Cardiac fibroblast (primary cell): ENCODE measurements at regions not wholly inside any gene's neighbourhood (a gene's known extent, or its start where the extent isn't known, plus 50 kb on each side); places are given as distances from the start of the nearest gene placed in this dataset.

Experiments
- DNase-seq, 2 donors: peaks; one replicate each; pipeline versions ENCODE4 v3.0.0 to v3.0.0-alpha.2; 2010; ENCODE audit warnings: low read depth in 2 of 2
- H3K4me3 ChIP-seq, 2 donors: replicated peaks in 1 of 2; 1 replicate in 1 of 2; 2 replicates in 1 of 2; pipeline ENCODE4 v1.5.1; 2011; ENCODE audit warnings: low read depth in 2 of 2, low read length in 2 of 2, mild to moderate bottlenecking in 2 of 2, moderate library complexity in 1 of 2
- TF ChIP-seq, protein P1 (sequence below): IDR thresholded peaks from one replicate; pipeline ENCODE4 v1.5.1; 2011; ENCODE audit warnings: low read depth, mild to moderate bottlenecking, low read length, inconsistent platforms

DNA sequence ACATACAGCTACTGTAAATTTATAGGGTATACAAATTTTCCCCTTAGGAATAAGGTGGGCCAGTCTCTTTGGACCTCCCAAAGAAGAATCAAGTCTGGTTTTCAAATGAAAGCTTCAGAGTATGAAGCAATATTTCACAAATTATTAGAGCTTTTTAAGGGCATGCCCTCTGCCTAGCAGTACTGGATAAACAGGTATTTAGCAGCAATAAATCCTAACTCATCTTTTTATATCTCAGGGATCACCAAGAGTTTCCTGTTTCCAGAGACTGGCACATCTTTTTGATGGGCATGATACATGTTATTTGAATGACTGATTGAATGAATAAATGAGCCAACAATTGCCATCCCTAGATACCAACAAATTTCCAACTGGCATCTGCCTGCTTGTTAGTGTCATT is 190.4 kb downstream of the NRIP1 start:
- TF ChIP-seq, protein P1, sequence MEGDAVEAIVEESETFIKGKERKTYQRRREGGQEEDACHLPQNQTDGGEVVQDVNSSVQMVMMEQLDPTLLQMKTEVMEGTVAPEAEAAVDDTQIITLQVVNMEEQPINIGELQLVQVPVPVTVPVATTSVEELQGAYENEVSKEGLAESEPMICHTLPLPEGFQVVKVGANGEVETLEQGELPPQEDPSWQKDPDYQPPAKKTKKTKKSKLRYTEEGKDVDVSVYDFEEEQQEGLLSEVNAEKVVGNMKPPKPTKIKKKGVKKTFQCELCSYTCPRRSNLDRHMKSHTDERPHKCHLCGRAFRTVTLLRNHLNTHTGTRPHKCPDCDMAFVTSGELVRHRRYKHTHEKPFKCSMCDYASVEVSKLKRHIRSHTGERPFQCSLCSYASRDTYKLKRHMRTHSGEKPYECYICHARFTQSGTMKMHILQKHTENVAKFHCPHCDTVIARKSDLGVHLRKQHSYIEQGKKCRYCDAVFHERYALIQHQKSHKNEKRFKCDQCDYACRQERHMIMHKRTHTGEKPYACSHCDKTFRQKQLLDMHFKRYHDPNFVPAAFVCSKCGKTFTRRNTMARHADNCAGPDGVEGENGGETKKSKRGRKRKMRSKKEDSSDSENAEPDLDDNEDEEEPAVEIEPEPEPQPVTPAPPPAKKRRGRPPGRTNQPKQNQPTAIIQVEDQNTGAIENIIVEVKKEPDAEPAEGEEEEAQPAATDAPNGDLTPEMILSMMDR = no peak
- DNase-seq = no peak
- H3K4me3 ChIP-seq = no peak overlapping the region

DNA sequence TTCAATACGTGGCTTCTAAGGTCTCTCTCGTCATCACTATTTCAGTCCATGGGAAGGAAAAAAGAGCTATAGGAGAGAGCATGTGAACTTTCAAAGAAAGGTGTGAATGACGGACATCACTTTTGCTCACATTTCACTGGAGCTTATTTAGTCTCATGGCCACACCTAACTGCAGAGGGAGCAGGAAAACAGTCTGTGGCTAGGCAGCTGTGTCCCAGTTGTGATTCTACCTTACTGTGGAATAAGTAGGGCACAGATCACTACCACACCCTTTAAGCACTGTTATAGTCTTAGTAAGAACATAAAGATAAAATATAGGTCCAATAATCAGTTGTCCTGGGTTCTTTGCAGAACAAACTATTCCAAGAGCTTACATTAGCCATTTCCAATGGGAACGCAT is 192.9 kb downstream of the NRIP1 start:
- H3K4me3 ChIP-seq = no peak overlapping the region
- no peak for DNase-seq
- TF ChIP-seq, protein P1 = no peak

DNA sequence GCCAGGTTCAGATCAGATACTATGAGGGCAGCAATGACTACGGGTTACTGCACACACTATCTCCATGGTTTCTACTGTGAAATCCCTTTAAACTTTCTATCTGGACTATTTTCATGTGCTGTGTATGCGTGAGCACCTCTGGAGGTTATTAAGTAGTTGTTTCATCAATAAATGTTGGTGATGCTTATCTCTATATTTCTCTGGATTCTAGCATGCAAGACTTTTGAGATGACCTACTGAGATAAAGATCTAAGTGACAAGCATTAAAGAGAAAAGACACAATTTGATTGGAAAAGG is 194.0 kb downstream of the NRIP1 start:
- H3K4me3 ChIP-seq = no peak overlapping the region
- DNase-seq = no peak
- TF ChIP-seq, protein P1 = no peak

DNA sequence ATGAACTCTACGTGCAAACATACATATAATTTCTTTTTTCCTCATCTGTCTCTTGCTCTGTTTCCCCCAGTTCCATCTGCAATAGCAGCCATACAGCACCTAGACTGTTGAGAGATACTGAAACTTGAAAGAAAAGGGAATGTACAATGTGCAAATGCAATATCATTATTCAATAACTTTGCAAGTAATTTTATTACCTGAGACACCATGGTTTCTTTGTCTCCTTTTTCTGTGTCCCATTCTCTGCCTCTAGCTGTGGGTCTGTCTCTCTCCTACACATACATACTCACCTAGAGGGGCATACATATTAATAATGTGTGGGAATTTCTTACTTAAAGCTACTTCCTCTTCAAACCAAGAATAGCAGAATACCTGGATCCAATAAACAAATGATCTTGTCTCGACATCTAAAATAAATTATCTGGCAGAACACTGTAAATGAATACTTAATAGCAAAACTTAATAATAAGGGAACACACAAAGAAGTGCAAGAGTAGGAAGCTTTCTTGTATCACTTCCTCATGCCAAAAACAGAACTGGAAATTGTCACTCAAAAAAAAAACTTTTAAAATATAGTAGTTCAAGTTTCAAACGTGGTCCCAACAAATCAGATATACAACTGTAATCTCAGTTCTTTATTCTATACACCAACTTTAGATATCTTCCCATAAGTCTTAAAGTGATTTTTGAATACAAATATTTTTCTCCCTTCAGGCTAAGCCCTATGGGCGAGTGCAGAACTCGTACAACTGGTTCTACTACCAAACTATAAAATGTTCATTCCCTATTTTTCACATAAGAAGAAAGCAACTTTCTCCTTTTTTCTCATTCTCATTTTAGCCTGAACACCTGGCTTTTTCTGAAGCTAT is 194.6 kb downstream of the NRIP1 start:
- no peak overlapping the region for H3K4me3 ChIP-seq
- no peak for DNase-seq
- TF ChIP-seq, protein P1 = no peak

DNA sequence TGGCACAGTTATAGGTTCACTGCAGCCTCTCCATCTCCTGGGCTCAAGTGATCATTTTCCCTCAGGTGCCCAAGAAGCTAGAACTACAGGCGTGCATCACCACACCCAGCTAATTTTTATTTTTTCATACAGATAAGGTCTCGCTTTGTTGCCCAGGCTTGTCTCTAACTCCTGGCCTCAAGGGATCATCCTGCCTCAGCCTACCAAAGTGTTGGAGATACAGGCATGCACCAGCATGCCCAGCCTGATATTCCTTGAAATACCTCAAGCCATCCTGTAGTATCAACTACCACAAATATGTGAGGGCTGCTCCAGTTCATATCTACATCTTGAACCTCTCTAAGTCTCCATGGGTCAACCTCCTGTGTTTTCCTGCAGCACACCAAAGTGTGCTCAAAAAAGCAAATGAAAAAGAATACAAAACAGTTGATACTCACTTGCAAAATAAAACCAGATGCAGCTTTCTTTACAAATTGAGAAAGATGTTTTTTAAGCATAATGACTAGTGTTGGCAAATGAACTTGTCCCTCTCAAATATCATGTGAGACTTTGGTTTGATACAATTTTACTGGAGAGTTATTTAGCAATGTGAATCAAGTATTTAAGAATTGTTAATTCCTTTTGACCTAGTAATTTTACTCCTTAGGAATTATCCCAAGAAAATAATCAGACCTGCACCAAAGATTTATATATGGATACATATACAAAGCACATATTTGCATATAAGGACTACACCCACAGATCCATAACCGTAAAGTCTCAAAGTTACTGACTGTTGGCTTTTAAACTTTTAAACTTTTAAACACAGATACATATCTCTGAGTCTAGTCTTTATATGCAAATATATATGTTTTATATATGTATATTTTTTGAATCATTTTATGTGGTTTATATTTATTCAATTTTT is 197.7 kb downstream of the NRIP1 start:
- no peak overlapping the region for H3K4me3 ChIP-seq
- no peak for DNase-seq
- TF ChIP-seq, protein P1 = no peak

DNA sequence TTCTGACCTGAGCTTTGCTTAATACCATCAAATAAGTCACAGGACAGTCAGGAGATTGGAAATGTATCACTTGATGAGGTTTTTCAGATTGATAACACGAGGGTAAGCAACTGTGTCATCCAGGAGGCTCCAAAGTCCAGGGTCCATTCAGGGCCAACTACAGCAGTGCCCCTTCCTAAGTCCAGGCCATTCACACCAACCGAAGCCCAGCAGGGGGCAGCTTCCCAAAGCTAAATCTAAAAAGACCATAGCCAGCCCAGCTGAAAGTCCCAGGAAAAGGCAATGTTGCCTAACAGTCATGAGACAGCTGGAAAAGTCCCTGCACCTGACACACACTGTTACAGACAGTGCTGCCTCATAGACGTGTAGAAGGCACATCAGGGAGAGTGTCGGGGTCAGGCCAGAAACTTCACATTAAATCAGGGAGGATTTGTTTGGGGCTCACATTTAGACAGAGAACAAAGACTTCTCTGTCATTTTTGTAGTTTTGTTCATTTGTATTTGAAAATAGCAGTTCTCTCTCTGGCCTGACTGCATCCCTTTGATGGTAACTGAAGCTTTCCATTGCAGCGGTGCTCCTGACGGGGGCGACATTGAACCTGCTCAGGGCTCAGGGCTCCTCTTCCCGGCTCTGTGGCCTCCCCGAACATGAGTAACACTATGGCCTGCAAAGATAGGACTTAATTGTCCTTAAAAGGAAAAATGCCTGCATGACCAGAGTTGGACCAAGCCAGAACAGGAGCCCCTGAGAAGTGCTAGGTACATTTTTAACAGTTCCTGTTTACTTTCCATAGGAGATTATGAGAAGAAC is 200.4 kb downstream of the NRIP1 start:
- H3K4me3 ChIP-seq = no peak overlapping the region
- peak; percentile 83 to 91 for DNase-seq
- TF ChIP-seq, protein P1 = peak; percentile 84
